Suprapubic skin (tissue), 4 donors: ENCODE measurements at regions not wholly inside any gene's neighbourhood (a gene's known extent, or its start where the extent isn't known, plus 50 kb on each side); places are given as distances from the start of the nearest gene placed in this dataset.

Experiments
- POLR2A ChIP-seq, 2 donors: fragments of 450-650 bp; IDR thresholded peaks; one replicate each; pipeline ENCODE4 v1.6.1; 2017; ENCODE audit warnings: antibody characterized with exemption in 2 of 2, mild to moderate bottlenecking in 2 of 2, moderate library complexity in 2 of 2
- POLR2AphosphoS5 ChIP-seq, 3 donors: sonication (generic); formaldehyde crosslinking; IDR thresholded peaks; one replicate each; pipeline ENCODE4 v1.6.1; 2017; ENCODE audit warnings: antibody characterized with exemption in 3 of 3
- TF ChIP-seq, protein P1 (sequence below), 2 donors: fragments of 200-600 bp in 1 of 2; fragments of 450-650 bp in 1 of 2; sonication (generic) in 1 of 2; IDR thresholded peaks; one replicate each; pipeline ENCODE4 v1.5.1; 2016 to 2019; ENCODE audit warnings: antibody characterized with exemption in 2 of 2, mild to moderate bottlenecking in 1 of 2, moderate library complexity in 1 of 2

DNA sequence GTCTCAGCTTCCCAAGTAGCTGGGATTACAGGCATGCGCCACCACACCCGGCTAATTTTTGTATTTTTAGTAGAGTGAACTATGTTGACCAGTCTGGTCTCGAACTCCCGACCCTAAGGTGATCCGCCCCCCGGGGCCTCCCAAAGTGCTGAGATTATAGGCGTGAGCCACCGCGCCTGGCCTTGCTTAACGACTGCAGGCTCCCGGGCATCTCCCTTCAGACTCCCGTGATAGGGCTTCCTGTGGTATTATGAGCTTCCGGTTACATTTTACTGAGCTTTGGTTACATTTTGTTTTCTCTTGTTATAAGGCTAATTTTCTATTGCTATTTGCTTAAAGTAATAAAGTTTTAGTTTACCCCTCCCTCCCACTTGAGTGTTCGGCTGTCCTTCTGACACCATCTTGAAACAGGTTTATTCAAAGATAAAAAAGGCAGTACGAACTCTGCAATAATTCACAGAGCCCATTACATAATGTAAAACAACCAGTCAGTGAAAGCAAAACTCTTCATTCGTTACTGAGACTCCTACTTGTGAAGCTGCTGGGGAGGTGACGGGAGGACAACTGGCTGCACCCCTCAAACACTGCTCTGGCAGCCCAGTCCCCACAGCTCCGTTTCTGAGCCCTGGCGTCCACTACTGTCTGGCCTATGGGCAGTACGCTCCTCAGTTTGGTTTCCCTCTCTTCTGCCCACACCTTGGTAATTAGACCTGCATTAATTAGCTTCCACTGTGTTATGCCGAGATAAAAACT is 795.7 kb upstream of the SLIT2 start:
- TF ChIP-seq POLR2AphosphoS5 (IDR thresholded peaks at IDR 0.05): no peak
- TF ChIP-seq, protein P1, sequence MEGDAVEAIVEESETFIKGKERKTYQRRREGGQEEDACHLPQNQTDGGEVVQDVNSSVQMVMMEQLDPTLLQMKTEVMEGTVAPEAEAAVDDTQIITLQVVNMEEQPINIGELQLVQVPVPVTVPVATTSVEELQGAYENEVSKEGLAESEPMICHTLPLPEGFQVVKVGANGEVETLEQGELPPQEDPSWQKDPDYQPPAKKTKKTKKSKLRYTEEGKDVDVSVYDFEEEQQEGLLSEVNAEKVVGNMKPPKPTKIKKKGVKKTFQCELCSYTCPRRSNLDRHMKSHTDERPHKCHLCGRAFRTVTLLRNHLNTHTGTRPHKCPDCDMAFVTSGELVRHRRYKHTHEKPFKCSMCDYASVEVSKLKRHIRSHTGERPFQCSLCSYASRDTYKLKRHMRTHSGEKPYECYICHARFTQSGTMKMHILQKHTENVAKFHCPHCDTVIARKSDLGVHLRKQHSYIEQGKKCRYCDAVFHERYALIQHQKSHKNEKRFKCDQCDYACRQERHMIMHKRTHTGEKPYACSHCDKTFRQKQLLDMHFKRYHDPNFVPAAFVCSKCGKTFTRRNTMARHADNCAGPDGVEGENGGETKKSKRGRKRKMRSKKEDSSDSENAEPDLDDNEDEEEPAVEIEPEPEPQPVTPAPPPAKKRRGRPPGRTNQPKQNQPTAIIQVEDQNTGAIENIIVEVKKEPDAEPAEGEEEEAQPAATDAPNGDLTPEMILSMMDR (IDR thresholded peaks at IDR 0.05): no peak
- TF ChIP-seq POLR2A (IDR thresholded peaks at IDR 0.05): no peak
